WTC11 (cell line): ENCODE measurements at regions not wholly inside any gene's neighbourhood (a gene's known extent, or its start where the extent isn't known, plus 50 kb on each side); places are given as distances from the start of the nearest gene placed in this dataset.

Source experiments
- ATAC-seq: fragments of 200-7000 bp; cut with Tn5 transposase; 2 replicates; pipeline ENCODE4 v1.10.0; 2021; ENCODE audit warnings: mild to moderate bottlenecking, moderate library complexity
- CTCF ChIA-PET: fragments of 300-600 bp; sonication (Branson Sonifier 250); formaldehyde crosslinking; loops from one replicate; lab custom pipeline; 2021; ENCODE audit warnings: antibody characterized with exemption; lab: Charles Lee
- POLR2A ChIA-PET: fragments of 350-600 bp; sonication (Branson Sonifier 250); formaldehyde crosslinking; loops from one replicate; lab custom pipeline; 2021; ENCODE audit warnings: antibody characterized with exemption; lab: Charles Lee
- DNase-seq: peaks from one replicate; pipeline ENCODE4 v3.0.0; 2021; ENCODE audit warnings: low spot score
- H3K27ac Mint-ChIP-seq: 2 replicates; pipeline ENCODE4 v1.8.0; 2021; ENCODE audit warnings: mixed read lengths
- H3K27me3 Mint-ChIP-seq: 2 replicates; pipeline ENCODE4 v1.8.0; 2021; ENCODE audit warnings: low read depth, mild to moderate bottlenecking, moderate library complexity, mixed read lengths
- H3K36me3 Mint-ChIP-seq: 2 replicates; pipeline ENCODE4 v1.8.0; 2021; ENCODE audit warnings: mixed read lengths
- H3K4me1 Mint-ChIP-seq: 2 replicates; pipeline ENCODE4 v1.8.0; 2022; ENCODE audit warnings: mixed read lengths
- H3K4me3 Mint-ChIP-seq: 2 replicates; pipeline ENCODE4 v1.8.0; 2021; ENCODE audit warnings: mild to moderate bottlenecking, moderate library complexity, mixed read lengths
- H3K9me3 Mint-ChIP-seq: 2 replicates; pipeline ENCODE4 v1.8.0; 2021; ENCODE audit warnings: mixed read lengths
- CREM ChIP-seq: sonication (generic); formaldehyde crosslinking; IDR thresholded peaks from 2 replicates; pipeline ENCODE4 v1.8.1; 2022; ENCODE audit warnings: mild to moderate bottlenecking, missing genetic modification reagents, moderate library complexity
- EMX1 ChIP-seq: fragments of 250-450 bp; sonication (Bioruptor Pico); IDR thresholded peaks from 2 replicates; pipeline ENCODE4 v1.8.0; 2021; ENCODE audit warnings: mild to moderate bottlenecking
- ESRRA ChIP-seq: sonication (generic); formaldehyde crosslinking; IDR thresholded peaks from 2 replicates; pipeline ENCODE4 v1.8.1; 2022; ENCODE audit warnings: mild to moderate bottlenecking, missing genetic modification reagents, borderline replicate concordance
- GABPB1 ChIP-seq: sonication (generic); formaldehyde crosslinking; IDR thresholded peaks from 2 replicates; pipeline ENCODE4 v1.8.1; 2023; ENCODE audit warnings: mild to moderate bottlenecking, missing genetic modification reagents
- JAZF1 ChIP-seq: fragments of 250-450 bp; sonication (Bioruptor Pico); IDR thresholded peaks from 2 replicates; pipeline ENCODE4 v1.9.0; 2021; ENCODE audit warnings: moderate library complexity, mild to moderate bottlenecking, inconsistent platforms
- MXD4 ChIP-seq: fragments of 250-450 bp; sonication (Bioruptor Pico); IDR thresholded peaks from 2 replicates; pipeline ENCODE4 v1.8.0; 2021; ENCODE audit warnings: mild to moderate bottlenecking, moderate library complexity, borderline replicate concordance
- NFYB ChIP-seq: sonication (generic); formaldehyde crosslinking; conservative IDR thresholded peaks from 2 replicates; pipeline ENCODE4 v1.8.0; 2022; ENCODE audit warnings: low read depth, missing genetic modification reagents
- RORB ChIP-seq: fragments of 250-450 bp; sonication (Bioruptor Pico); IDR thresholded peaks from 2 replicates; pipeline ENCODE4 v1.9.0; 2021; ENCODE audit warnings: mild to moderate bottlenecking
- SP1 ChIP-seq: sonication (generic); formaldehyde crosslinking; conservative IDR thresholded peaks from 2 replicates; pipeline ENCODE4 v1.8.1; 2022; ENCODE audit warnings: missing genetic modification reagents
- TEAD1 ChIP-seq: sonication (generic); formaldehyde crosslinking; IDR thresholded peaks from 2 replicates; pipeline ENCODE4 v1.8.0; 2022; ENCODE audit warnings: mild to moderate bottlenecking, missing genetic modification reagents
- ZBTB21 ChIP-seq: sonication (generic); formaldehyde crosslinking; IDR thresholded peaks from 2 replicates; pipeline ENCODE4 v1.8.1; 2023; ENCODE audit warnings: mild to moderate bottlenecking, missing genetic modification reagents, borderline replicate concordance
- ZNF121 ChIP-seq: sonication (generic); formaldehyde crosslinking; IDR thresholded peaks from 2 replicates; pipeline ENCODE4 v1.8.0; 2023; ENCODE audit warnings: missing genetic modification reagents
- ZNF232 ChIP-seq: sonication (generic); formaldehyde crosslinking; IDR thresholded peaks from 2 replicates; pipeline ENCODE4 v1.8.0; 2022; ENCODE audit warnings: mild to moderate bottlenecking, missing genetic modification reagents
- TF ChIP-seq, protein P1 (sequence below): sonication (generic); formaldehyde crosslinking; IDR thresholded peaks from 2 replicates; pipeline ENCODE4 v1.8.1; 2023; ENCODE audit warnings: mild to moderate bottlenecking, missing genetic modification reagents, borderline replicate concordance
- TF ChIP-seq, protein P2 (sequence below): sonication (generic); formaldehyde crosslinking; IDR thresholded peaks from 2 replicates; pipeline ENCODE4 v1.8.0; 2022; ENCODE audit warnings: mild to moderate bottlenecking, missing genetic modification reagents
- TF ChIP-seq, protein P3 (sequence below): sonication (generic); formaldehyde crosslinking; IDR thresholded peaks from 2 replicates; pipeline ENCODE4 v1.8.1; 2022; ENCODE audit warnings: missing genetic modification reagents, borderline replicate concordance
- TF ChIP-seq, protein P4 (sequence below): fragments of 250-450 bp; sonication (Bioruptor Pico); IDR thresholded peaks from 2 replicates; pipeline ENCODE4 v1.9.0; 2021; ENCODE audit warnings: mild to moderate bottlenecking
- TF ChIP-seq, protein P5 (sequence below): sonication (generic); formaldehyde crosslinking; conservative IDR thresholded peaks from 2 replicates; pipeline ENCODE4 v1.8.1; 2022; ENCODE audit warnings: mild to moderate bottlenecking, missing genetic modification reagents
- TF ChIP-seq, protein P6 (sequence below): sonication (generic); formaldehyde crosslinking; IDR thresholded peaks from 2 replicates; pipeline ENCODE4 v1.8.0; 2022; ENCODE audit warnings: mild to moderate bottlenecking, missing genetic modification reagents
- TF ChIP-seq, protein P7 (sequence below): sonication (generic); formaldehyde crosslinking; IDR thresholded peaks from 2 replicates; pipeline ENCODE4 v1.8.0; 2022; ENCODE audit warnings: mild to moderate bottlenecking, missing genetic modification reagents
- TF ChIP-seq, protein P8 (sequence below): fragments of 250-450 bp; sonication (Bioruptor Pico); IDR thresholded peaks from 2 replicates; pipeline ENCODE4 v1.8.0; 2021; ENCODE audit warnings: mild to moderate bottlenecking

DNA sequence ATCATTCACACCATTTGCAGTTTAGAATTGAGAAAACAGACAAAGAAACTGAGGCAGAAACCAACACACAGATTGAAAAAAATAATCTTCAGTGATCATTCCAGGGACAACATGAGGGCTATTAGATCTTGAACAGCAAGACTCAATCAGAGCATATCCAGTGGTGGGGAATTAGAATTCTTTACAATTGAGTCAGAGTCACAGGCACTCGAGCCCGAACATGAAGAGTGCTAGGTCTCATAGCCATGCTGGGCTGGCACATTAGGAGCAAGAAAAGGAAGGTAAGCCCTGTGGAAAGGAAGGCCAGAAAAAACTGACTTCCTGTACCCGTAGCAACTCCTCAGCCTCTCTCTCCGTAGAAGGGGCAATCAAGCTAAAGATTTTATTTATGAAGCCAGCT, 419.9 kb downstream of the HAO1 start (continued):
- TF ChIP-seq, protein P1, sequence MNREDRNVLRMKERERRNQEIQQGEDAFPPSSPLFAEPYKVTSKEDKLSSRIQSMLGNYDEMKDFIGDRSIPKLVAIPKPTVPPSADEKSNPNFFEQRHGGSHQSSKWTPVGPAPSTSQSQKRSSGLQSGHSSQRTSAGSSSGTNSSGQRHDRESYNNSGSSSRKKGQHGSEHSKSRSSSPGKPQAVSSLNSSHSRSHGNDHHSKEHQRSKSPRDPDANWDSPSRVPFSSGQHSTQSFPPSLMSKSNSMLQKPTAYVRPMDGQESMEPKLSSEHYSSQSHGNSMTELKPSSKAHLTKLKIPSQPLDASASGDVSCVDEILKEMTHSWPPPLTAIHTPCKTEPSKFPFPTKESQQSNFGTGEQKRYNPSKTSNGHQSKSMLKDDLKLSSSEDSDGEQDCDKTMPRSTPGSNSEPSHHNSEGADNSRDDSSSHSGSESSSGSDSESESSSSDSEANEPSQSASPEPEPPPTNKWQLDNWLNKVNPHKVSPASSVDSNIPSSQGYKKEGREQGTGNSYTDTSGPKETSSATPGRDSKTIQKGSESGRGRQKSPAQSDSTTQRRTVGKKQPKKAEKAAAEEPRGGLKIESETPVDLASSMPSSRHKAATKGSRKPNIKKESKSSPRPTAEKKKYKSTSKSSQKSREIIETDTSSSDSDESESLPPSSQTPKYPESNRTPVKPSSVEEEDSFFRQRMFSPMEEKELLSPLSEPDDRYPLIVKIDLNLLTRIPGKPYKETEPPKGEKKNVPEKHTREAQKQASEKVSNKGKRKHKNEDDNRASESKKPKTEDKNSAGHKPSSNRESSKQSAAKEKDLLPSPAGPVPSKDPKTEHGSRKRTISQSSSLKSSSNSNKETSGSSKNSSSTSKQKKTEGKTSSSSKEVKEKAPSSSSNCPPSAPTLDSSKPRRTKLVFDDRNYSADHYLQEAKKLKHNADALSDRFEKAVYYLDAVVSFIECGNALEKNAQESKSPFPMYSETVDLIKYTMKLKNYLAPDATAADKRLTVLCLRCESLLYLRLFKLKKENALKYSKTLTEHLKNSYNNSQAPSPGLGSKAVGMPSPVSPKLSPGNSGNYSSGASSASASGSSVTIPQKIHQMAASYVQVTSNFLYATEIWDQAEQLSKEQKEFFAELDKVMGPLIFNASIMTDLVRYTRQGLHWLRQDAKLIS (CRISPR knock-in tag) = no peak
- TF ChIP-seq, protein P2, sequence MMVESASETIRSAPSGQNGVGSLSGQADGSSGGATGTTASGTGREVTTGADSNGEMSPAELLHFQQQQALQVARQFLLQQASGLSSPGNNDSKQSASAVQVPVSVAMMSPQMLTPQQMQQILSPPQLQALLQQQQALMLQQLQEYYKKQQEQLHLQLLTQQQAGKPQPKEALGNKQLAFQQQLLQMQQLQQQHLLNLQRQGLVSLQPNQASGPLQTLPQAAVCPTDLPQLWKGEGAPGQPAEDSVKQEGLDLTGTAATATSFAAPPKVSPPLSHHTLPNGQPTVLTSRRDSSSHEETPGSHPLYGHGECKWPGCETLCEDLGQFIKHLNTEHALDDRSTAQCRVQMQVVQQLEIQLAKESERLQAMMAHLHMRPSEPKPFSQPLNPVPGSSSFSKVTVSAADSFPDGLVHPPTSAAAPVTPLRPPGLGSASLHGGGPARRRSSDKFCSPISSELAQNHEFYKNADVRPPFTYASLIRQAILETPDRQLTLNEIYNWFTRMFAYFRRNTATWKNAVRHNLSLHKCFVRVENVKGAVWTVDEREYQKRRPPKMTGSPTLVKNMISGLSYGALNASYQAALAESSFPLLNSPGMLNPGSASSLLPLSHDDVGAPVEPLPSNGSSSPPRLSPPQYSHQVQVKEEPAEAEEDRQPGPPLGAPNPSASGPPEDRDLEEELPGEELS (CRISPR knock-in tag) = no peak

DNA sequence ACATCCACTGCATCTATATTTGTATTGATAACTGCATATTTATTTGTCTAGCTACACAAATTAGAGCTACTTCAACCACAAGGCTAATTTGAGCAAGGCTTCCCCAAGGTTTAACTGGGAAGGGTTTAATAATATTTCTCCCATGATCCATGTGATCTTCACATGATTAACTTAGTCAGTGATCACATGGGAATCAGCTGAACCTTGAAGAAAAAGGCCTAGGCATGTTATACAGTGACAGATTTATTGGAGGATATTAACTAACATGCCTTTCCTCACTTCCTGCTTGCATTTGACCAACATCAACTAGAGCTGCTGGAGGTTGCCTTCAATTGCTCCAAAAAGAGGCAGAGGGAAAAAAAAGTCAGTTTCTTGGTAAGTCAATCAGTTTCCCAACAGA, 417.0 kb downstream of the HAO1 start:
- ChIA-PET POLR2A (no interaction called here), CTCF (no interaction called here)
- DNase-seq (no peak), ATAC-seq (no peak)
- TF ChIP-seq, protein P3, sequence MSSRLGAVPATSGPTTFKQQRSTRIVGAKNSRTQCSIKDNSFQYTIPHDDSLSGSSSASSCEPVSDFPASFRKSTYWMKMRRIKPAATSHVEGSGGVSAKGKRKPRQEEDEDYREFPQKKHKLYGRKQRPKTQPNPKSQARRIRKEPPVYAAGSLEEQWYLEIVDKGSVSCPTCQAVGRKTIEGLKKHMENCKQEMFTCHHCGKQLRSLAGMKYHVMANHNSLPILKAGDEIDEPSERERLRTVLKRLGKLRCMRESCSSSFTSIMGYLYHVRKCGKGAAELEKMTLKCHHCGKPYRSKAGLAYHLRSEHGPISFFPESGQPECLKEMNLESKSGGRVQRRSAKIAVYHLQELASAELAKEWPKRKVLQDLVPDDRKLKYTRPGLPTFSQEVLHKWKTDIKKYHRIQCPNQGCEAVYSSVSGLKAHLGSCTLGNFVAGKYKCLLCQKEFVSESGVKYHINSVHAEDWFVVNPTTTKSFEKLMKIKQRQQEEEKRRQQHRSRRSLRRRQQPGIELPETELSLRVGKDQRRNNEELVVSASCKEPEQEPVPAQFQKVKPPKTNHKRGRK (CRISPR knock-in tag) = no peak
- TF ChIP-seq, protein P4, sequence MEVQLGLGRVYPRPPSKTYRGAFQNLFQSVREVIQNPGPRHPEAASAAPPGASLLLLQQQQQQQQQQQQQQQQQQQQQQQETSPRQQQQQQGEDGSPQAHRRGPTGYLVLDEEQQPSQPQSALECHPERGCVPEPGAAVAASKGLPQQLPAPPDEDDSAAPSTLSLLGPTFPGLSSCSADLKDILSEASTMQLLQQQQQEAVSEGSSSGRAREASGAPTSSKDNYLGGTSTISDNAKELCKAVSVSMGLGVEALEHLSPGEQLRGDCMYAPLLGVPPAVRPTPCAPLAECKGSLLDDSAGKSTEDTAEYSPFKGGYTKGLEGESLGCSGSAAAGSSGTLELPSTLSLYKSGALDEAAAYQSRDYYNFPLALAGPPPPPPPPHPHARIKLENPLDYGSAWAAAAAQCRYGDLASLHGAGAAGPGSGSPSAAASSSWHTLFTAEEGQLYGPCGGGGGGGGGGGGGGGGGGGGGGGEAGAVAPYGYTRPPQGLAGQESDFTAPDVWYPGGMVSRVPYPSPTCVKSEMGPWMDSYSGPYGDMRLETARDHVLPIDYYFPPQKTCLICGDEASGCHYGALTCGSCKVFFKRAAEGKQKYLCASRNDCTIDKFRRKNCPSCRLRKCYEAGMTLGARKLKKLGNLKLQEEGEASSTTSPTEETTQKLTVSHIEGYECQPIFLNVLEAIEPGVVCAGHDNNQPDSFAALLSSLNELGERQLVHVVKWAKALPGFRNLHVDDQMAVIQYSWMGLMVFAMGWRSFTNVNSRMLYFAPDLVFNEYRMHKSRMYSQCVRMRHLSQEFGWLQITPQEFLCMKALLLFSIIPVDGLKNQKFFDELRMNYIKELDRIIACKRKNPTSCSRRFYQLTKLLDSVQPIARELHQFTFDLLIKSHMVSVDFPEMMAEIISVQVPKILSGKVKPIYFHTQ (CRISPR knock-in tag) = no peak
- TF ChIP-seq TEAD1 (no peak), GABPB1 (CRISPR knock-in tag) (no peak), CREM (CRISPR knock-in tag) (no peak), JAZF1 (CRISPR knock-in tag) (no peak), EMX1 (CRISPR knock-in tag) (no peak), ESRRA (CRISPR knock-in tag) (no peak), ZBTB21 (CRISPR knock-in tag) (no peak), MXD4 (CRISPR knock-in tag) (no peak), RORB (no peak), NFYB (no peak), ZNF121 (no peak), ZNF232 (CRISPR knock-in tag) (no peak), SP1 (no peak)
- TF ChIP-seq, protein P5, sequence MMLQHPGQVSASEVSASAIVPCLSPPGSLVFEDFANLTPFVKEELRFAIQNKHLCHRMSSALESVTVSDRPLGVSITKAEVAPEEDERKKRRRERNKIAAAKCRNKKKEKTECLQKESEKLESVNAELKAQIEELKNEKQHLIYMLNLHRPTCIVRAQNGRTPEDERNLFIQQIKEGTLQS (CRISPR knock-in tag) = no peak
- TF ChIP-seq, protein P6, sequence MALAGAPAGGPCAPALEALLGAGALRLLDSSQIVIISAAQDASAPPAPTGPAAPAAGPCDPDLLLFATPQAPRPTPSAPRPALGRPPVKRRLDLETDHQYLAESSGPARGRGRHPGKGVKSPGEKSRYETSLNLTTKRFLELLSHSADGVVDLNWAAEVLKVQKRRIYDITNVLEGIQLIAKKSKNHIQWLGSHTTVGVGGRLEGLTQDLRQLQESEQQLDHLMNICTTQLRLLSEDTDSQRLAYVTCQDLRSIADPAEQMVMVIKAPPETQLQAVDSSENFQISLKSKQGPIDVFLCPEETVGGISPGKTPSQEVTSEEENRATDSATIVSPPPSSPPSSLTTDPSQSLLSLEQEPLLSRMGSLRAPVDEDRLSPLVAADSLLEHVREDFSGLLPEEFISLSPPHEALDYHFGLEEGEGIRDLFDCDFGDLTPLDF (CRISPR knock-in tag) = no peak
- TF ChIP-seq, protein P7, sequence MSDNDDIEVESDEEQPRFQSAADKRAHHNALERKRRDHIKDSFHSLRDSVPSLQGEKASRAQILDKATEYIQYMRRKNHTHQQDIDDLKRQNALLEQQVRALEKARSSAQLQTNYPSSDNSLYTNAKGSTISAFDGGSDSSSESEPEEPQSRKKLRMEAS = no peak
- TF ChIP-seq, protein P8, sequence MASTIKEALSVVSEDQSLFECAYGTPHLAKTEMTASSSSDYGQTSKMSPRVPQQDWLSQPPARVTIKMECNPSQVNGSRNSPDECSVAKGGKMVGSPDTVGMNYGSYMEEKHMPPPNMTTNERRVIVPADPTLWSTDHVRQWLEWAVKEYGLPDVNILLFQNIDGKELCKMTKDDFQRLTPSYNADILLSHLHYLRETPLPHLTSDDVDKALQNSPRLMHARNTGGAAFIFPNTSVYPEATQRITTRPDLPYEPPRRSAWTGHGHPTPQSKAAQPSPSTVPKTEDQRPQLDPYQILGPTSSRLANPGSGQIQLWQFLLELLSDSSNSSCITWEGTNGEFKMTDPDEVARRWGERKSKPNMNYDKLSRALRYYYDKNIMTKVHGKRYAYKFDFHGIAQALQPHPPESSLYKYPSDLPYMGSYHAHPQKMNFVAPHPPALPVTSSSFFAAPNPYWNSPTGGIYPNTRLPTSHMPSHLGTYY = no peak
- H3K27ac Mint-ChIP-seq = no peak overlapping the region
- H3K9me3 Mint-ChIP-seq = peaks cover 11% of the 10 kb centered on the region
- no peaks in the 10 kb centered on the region for H3K4me1 Mint-ChIP-seq
- H3K36me3 Mint-ChIP-seq = no peaks in the 10 kb centered on the region
- no peaks in the 10 kb centered on the region for H3K27me3 Mint-ChIP-seq
- H3K4me3 Mint-ChIP-seq = no peak overlapping the region
